OCI-LY1 (cell line): ENCODE measurements at regions not wholly inside any gene's neighbourhood (a gene's known extent, or its start where the extent isn't known, plus 50 kb on each side); places are given as distances from the start of the nearest gene placed in this dataset.

Experiments
- CTCF ChIP-seq: fragments of 200-600 bp; sonication (generic), shearing (Covaris generic); IDR thresholded peaks from 2 replicates; pipeline ENCODE4 v1.5.1; 2017; ENCODE audit warnings: mild to moderate bottlenecking, antibody characterized with exemption, low read length, moderate library complexity, mixed read lengths
- EZH2 ChIP-seq: fragments of 200-600 bp; sonication (generic), shearing (Covaris generic); IDR thresholded peaks from 2 replicates; pipeline ENCODE4 v1.8.0; 2017; ENCODE audit warnings: borderline replicate concordance, mixed run types, mild to moderate bottlenecking, antibody characterized with exemption, low read length, moderate library complexity, mixed read lengths

- TF ChIP-seq CTCF (no peak), EZH2 (no peak)
Measured at GRCh38 chr20:18886756-18887155, 73.2 kb downstream of the SCP2D1 start.
